ENCODE measurements at regions not wholly inside any gene's neighbourhood (a gene's known extent, or its start where the extent isn't known, plus 50 kb on each side); places are given as distances from the start of the nearest gene placed in this dataset.
"Not testable (repeated sequence)": the region's sequence is repeated elsewhere in the genome, so short reads cannot be mapped to it uniquely, and the experiment has no call there.

GRCh38 chr10:71086439-71087080, 125.8 kb upstream of the UNC5B start:
- no peak for DNase-seq

DNA sequence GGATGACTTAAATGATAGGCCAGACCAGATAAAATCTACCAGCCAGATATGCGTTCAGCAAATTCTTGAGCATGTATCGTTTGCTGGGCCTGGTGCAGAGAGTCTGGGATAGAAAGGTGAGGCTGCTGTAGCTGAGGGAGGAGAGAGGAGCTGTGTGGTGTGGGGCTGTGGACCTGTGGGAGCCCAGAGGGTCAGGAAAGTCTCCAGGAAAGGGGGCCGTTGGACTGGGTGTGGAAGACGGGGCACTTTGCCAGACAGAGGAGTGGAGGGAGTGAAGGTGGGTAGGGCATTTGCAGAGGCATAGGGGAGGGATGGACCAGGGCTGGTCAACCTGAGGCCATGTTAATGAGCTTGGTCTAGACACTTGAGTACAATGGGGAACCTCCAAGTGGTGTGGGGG, 124.7 kb upstream of the UNC5B start:
- no peak for DNase-seq

- no peak for DNase-seq
Observed at GRCh38 chr10:71088054-71088453, 124.3 kb upstream of the UNC5B start.

DNA sequence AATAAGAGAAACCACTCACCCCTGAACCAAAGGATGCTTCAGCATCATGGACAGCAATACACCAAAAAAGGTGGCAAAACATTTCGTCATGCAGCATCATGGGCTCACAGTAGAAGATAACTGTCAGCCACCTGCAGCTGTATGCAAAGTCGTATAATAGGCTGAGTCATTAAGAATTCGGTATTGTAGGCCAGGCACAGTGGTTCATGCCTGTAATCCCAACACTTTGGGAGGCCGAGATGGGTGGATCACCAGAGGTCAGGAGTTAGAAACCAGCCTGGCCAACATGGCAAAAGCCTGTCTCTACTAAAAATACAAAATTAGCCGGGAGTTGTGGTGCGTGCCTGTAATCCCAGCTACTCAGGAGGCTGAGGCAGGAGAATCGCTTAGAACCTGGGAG, 123.8 kb upstream of the UNC5B start:
- DNase-seq: not testable (repeated sequence)

DNA sequence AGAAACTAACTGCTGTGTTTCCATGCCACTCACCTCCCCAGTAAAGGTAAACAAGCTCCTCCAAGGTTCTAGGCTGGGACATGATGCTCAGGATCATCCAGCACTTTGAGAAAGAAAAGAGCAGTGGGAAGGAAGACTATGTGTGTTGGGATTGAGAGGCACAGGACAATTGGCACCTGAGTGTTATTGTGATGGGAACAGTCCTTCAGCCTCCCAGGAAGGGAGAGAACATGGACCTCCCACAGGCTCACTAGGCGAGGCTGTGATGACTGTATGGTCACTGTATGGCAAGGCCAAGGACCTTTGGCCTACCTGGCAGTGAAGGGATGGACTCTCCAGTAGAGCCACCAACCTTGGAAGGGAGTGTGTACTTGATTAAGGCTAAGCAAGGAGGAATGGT, 123.2 kb upstream of the UNC5B start:
- no peak for DNase-seq

- DNase-seq: no peak
Observed at GRCh38 chr10:71090330-71090729, 122.0 kb upstream of the UNC5B start.

DNA sequence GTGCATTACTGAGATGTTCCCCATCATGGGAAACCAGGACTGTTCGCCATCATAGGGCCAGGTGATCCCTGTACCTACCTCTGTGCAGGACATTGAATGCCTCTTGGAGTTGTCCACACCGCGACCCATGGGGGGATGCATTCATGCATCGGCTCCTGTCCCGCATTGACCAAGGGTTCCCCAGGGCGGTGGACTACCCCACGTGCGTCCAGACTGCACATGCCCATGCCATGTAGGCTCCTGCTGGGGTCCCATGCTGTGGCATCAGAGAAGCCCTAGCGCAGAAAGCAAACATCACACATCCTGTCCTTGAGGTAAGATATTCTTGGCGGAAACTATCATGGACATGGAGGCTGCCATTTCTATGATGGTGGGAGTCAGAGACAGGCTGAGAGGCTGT, 121.6 kb upstream of the UNC5B start:
- DNase-seq: no peak

DNA sequence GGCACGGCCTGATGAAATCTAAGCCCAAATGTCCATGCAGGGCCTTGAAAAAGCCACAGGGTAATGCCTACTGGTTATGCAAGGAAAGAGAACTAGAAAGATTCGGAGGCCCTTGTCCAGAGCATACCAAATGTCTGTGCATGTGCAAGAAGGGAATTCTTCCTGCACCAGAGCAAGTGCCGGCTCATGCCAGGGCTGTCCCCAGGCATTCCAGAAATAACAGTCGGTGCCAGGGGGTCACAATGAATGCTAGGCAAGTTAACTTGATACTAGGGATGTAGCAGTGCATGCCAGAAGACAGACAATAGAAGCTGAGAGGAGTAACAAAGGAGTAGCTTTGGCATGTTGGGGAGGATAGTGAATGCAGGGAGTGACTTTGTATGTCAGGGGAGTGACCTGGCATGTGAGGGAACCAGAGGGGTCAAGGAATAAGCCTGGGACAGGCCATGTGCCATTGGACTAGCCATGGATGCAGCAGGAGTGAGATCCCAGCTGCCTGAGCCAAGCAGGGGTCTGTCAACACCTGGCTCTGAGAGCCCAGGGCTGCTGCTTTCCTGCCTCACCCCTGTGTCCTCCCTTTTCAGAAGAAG, 119.5 kb upstream of the UNC5B start:
- no peak for DNase-seq

DNA sequence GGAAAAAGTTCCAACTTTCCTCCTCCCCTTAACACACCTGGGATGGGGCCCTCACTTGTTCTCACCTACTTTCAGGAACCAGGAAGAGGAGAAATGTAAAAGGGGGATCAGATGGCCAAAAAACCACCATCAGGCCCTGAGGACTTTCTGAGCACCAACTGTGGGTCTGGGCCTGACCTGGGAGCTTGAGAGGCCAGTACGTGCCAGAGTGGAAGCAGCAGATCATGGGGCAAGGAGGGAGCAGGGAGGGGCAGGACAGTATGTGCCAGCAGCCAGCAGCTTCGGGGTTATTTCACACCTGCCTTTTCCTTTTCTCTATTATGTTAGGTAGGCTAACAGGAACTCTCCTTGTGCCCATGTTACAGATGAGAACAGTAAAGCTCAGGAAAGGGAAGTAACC, 118.8 kb upstream of the UNC5B start:
- no peak for DNase-seq

DNA sequence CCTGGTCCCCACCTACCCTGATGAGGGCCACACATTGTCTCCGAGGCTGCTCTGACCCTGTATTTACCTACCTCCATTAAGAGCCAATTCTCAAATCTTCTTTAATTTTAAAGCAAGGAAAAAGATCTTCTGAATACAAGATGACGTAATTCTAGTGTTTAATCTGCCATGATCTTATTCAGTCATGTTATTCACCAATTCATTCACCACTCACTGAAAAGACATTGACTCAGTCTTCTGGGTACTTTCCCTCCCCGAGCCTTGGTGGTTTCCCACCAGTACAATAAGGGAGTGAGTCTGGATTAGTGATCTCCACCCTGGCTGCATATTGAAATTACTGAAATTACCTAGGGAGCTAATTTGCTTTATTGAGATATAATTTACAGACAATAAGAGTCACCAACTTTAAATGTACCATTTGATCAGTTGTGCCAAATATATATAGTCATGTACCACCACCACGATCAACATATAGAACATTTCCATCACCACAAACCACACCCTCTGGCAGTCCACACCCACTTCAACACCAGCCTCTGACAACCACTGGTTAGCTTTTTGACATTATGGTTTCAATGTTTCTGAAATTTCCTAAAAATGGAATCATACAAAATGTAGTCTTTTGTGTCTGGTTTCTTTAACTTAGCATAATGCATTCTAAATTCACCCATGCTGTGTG, 117.5 kb upstream of the UNC5B start:
- no peak for DNase-seq

DNA sequence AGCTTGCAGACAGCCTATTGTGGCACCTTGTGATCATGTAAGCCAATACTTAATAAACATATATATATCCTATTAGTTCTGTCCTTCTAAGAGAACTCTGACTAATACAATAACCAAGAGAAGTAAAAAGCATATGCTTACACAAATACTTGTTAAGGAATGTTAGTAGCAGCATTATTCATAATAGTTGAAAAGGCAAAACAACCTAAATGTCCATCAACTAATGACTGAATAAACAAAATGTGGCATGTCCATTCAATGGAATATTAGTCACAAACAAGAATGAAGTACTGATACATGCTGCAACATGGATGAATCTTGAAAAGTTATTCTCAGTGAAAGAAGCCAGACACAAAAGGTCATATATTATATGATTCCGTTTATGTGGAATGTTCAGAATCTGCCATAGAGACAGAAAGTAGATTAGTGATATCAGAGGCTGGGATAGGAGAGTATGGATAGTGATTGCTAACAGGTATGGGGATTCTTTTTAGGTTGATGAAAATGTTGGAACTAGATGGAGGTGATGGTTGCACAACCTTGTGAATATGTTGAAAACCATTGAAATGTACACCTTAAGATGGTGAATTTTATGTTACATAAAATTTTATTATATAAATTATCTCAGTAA, 112.5 kb upstream of the UNC5B start:
- no peak for DNase-seq

DNA sequence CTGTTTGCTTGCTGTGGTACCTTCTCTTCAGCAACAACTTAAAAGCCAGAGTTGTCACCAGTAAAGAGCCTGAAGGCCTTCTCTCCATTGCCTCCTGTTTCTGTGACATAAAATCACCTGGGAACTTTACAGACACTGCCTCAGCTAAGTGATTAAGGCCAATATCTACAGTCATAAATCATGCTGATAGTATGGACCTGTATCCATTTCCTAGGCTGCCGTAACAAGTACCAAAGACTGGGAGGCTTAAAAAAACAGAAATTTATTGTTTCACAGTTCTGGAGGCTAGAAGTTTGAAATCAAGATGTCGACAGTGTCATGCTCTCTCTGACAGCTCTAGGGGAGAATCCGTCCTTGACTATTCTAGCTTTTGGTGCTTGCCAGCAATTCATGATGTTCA, 108.4 kb upstream of the UNC5B start:
- DNase-seq: no peak

- DNase-seq: not testable (repeated sequence)
Observed at GRCh38 chr10:71106151-71106550, 106.2 kb upstream of the UNC5B start.

DNA sequence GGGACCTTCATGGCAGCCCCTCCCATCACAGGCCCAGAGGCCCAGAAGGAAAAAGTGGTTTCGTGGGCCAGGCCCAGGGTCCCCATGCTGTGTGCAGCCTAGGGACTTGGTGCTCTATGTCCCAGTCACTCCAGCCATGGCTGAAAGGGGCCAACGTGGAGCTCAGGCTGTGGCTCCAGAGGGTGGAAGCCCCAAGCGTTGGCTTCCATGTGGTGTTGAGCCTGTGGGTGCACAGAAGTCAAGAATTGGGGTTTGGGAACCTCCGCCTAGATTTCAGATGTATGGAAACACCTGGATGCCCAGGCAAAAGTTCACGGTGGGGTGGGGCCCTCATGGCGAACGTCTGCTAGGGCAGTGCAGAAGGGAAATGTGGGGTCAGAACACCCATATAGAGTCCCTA, 105.3 kb upstream of the UNC5B start:
- not testable (repeated sequence) for DNase-seq

DNA sequence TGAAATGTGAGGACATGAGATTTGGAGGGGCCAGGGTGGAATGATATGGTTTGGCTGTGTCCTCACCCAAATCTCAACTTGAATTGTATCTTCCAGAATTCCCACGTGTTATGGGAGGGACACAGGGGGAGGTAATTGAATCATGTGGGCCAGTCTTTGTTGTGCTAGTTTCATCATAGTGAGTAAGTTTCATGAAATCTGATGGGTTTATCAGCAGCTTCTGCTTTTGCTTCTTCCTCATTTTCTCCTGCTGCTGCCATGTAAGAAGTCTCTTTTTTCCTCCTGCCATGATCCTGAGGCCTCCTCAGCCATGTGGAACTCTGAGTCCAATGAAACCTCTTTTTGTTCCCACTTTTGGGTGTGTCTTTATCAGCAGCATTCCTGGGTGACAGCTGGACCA, 104.3 kb upstream of the UNC5B start:
- DNase-seq: not testable (repeated sequence)

DNA sequence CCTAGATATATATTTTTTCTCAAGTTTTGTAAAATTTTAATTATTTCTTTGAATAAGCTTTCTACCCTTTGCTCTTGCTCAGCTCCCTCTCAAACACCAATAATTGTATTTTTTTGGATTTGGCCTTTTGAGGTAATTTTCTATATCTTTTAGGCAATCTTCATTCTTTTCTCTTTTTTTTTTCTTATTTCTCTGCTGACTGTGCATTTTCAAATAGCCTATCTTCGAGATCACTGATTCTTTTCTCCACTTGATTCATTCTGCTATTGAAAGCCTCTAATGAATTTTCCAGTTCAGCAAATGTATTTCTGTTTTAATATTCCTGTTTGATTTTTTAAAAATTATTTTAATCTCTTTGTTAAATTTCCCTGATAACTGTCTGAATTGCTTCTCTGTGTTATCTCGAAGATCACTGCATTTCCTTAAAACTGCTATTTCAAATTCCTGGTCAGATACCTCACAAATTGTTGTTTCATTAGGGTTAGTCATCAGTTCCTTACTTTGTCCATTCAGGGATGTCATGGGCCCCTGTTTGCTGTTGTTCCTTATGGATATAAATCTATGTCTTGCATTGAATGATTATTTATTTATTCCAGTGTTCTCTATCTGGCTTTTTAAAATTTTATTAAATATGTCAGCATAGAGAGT, 100.1 kb upstream of the UNC5B start:
- no peak for DNase-seq

DNA sequence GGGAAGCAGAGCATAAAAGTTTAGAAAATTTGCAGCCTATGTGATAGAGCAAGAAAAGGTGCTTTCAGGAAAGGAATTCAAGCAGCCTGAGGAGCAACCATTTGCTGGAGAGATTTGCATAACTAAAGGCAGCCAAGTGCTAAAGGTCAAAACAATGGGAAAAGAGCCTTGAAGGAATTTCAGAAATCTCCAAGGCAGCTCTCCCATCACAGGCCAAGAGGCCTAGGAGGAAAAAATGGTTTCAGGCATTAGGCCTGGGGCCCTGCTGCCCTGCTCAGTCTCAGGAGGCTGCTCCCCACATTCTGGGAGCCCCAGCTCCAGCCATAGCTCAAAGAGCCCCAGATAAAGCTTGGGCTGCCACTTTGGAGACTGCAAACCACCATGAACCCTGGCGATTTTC, 95.9 kb upstream of the UNC5B start:
- DNase-seq: no peak

GRCh38 chr10:71117589-71117988, 94.8 kb upstream of the UNC5B start:
- not testable (repeated sequence) for DNase-seq

- no peak for DNase-seq
Observed at GRCh38 chr10:71123023-71123422, 89.3 kb upstream of the UNC5B start.

GRCh38 chr10:71124921-71125748, 87.2 kb upstream of the UNC5B start:
- DNase-seq: no peak

GRCh38 chr10:71125749-71126107, 86.6 kb upstream of the UNC5B start:
- no peak for DNase-seq

- no peak for DNase-seq
Observed at GRCh38 chr10:71126432-71126831, 85.9 kb upstream of the UNC5B start.

DNA sequence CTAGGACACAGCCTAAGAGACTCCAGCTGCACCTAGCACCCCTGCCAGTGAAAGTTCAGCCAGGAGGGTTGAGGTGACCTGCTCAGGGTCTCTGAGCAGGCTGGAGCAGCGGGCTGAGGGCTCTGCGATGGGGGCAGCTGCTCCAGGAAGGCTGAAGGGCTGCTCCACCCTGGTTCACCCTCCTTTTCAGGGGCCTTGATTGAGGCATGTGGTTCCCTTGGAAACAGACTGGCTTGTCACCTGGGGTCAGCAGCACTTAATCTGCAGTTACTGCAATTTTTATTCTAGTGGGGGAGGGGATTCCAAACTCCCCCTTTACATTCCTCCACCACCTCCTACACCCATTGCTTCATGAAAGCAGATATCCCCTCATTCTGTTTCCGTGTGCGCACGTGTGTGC, 85.3 kb upstream of the UNC5B start:
- no peak for DNase-seq
